Pancreas (tissue), 10 donors: ENCODE measurements at regions not wholly inside any gene's neighbourhood (a gene's known extent, or its start where the extent isn't known, plus 50 kb on each side); places are given as distances from the start of the nearest gene placed in this dataset.
"Not testable (repeated sequence)": the region's sequence is repeated elsewhere in the genome, so short reads cannot be mapped to it uniquely, and the experiment has no call there.

ENCODE experiments used
- ATAC-seq, 4 donors: fragments of 200-7000 bp; cut with Tn5 transposase; one replicate each; pipeline versions ENCODE4 v1.8.0 to v1.9.1; 2020; ENCODE audit warnings: mild to moderate bottlenecking in 4 of 4, moderate library complexity in 4 of 4
- DNase-seq, 6 donors: peaks; one replicate each; pipeline ENCODE4 v3.0.0-alpha.2; 2020
- FAIRE-seq: peaks from 2 replicates; lab custom pipeline; 2012; peaks lifted over from hg19 to GRCh38; lab: Jason Lieb, UNC
- H3K27ac ChIP-seq, 4 donors: fragments of 200-600 bp; sonication (generic); 1 replicate in 3 of 4; 2 replicates in 1 of 4; pipeline versions ENCODE4 v1.5.0 to v1.8.0; 2020
- H3K27me3 ChIP-seq, 4 donors: fragments of 200-600 bp; one replicate each; pipeline ENCODE4 v1.8.0; 2021
- H3K36me3 ChIP-seq, 3 donors: fragments of 200-600 bp; sonication (generic) in 1 of 3; one replicate each; pipeline versions ENCODE4 v1.5.0 to v1.8.0; 2020 to 2021
- H3K4me1 ChIP-seq, 3 donors: fragments of 200-600 bp; one replicate each; pipeline ENCODE4 v1.8.0; 2021
- H3K4me3 ChIP-seq, 4 donors: fragments of 200-600 bp; sonication (generic) in 2 of 4; one replicate each; pipeline versions ENCODE4 v1.5.0 to v1.8.0; 2020 to 2021
- H3K9me3 ChIP-seq, 4 donors: fragments of 200-600 bp; one replicate each; pipeline ENCODE4 v1.8.0; 2021
- WGBS, 2 donors: extraction: QIAGEN DNeasy Blood & Tissue Kit; methylation state at CpG; one replicate each; pipeline ENCODE4 v1.1.7; 2013; 5-methylcytosine and 5-hydroxymethylcytosine counted together
- intact Hi-C, 3 donors: fragments of 100-400 bp; cut with DNase I; formaldehyde crosslinking; loops; one replicate each; pipeline versions ENCODE4 v1.11.1 to v1.14.2; 2022
- TF ChIP-seq, protein P1 (sequence below), 4 donors: fragments of 200-600 bp; sonication (generic) in 3 of 4; IDR thresholded peaks; one replicate each; pipeline versions ENCODE4 v1.5.0 to v1.8.0; 2021; ENCODE audit warnings: antibody characterized with exemption in 4 of 4
- donor health status: healthy with polysubstance abuse.
- donor health status: DM: no; HTN: no; CAD: no; lungs with moderate emphysema.
- donor health status: DM: no; HTN: no; CAD: no.
- donor health status: control.
- donor health status: control.
- donor health status: Bipolar disorder and iron deficiency.
- donor health status: DM: yes; HTN: yes; CAD: no.
- donor health status: DM: no; HTN: no; CAD: no.
- donor health status: DM: no; HTN: no; CAD: no.
- donor health status: DM: yes; HTN: yes; CAD: no.

DNA sequence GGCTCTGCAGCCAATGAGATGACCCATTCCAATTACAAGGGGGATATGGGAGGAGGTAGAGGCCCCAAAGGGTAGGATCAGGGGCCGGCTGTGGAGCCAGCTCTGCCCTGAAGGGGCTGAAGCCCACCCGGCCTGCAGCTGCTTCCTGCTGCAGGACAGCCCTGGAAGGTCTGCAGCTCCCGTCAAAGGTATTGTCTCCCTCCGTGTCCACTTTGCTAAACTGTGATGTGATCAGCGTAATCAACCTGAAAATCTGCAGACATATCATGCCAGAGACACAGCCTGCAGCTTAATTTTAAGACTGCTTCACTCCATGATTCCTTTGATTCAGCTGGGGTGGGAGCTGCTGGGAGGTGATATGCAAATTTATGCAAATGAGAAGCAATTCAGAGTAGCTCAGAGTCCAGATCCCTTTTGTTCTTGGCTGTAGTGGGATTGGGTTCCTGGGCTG lies 90.7 kb downstream of the GADD45G start:
- H3K4me3 ChIP-seq: no peak overlapping the region
- WGBS, 2 donors: 89 to 95% methylated on average over 5 of the region's 5 CpGs
- TF ChIP-seq, protein P1, sequence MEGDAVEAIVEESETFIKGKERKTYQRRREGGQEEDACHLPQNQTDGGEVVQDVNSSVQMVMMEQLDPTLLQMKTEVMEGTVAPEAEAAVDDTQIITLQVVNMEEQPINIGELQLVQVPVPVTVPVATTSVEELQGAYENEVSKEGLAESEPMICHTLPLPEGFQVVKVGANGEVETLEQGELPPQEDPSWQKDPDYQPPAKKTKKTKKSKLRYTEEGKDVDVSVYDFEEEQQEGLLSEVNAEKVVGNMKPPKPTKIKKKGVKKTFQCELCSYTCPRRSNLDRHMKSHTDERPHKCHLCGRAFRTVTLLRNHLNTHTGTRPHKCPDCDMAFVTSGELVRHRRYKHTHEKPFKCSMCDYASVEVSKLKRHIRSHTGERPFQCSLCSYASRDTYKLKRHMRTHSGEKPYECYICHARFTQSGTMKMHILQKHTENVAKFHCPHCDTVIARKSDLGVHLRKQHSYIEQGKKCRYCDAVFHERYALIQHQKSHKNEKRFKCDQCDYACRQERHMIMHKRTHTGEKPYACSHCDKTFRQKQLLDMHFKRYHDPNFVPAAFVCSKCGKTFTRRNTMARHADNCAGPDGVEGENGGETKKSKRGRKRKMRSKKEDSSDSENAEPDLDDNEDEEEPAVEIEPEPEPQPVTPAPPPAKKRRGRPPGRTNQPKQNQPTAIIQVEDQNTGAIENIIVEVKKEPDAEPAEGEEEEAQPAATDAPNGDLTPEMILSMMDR (IDR thresholded peaks at IDR 0.05): no peak
- H3K36me3 ChIP-seq: no peaks in the 10 kb centered on the region
- H3K4me1 ChIP-seq: no peaks in the 10 kb centered on the region
- no peak overlapping the region for H3K27ac ChIP-seq
- ATAC-seq: no peak
- no peak for FAIRE-seq
- H3K9me3 ChIP-seq: no peaks in the 10 kb centered on the region
- no peaks in the 10 kb centered on the region for H3K27me3 ChIP-seq
- intact Hi-C loops: no loop called here
- no peak for DNase-seq

DNA sequence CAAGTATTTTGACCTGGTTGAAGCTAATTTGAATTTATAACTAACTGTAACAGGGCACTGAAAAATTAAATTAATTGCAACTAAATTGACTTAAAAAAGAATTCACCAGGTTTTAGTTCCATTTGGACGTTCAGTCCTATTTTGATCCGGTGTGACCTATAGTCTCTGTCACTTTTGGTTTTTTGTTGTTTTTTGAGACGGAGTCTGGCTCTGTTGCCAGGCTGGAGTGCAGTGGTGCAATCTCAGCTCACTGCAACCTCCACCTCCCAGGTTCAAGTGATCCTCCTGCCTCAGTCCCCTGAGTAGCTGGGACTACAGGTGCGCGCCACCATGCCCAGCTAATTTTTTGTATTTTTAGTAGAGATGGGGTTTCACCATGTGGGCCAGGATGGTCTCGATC lies 91.2 kb downstream of the GADD45G start:
- FAIRE-seq, ATAC-seq, H3K36me3 ChIP-seq, H3K27ac ChIP-seq, H3K4me1 ChIP-seq, DNase-seq, H3K9me3 ChIP-seq, intact Hi-C loops, H3K27me3 ChIP-seq, H3K4me3 ChIP-seq: not testable (repeated sequence)
- 86 to 96% methylated on average over 6 of the region's 6 CpGs for WGBS, 2 donors

DNA sequence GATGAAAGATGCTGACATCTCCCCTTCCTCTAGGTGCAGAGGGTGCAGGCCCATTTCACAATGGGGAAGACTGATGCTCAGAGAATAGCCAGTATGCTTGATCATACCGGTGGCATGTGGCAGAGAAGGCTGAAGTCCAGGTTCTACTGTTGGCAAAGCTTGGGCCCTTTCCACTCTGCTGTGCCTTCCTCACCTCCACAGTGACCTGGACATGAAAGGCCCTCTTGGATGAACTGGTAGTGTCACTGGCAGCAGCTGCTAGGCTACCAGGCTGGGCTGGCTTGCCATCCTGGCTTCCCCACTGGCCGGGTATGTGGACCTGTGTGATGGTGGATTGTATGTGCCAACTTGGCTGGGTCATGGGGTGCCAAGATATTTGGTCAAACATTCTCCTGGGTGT lies 92.0 kb downstream of the GADD45G start:
- H3K4me3 ChIP-seq: no peak overlapping the region
- no peaks in the 10 kb centered on the region for H3K4me1 ChIP-seq
- DNase-seq (no peak), FAIRE-seq (no peak), ATAC-seq (no peak)
- H3K9me3 ChIP-seq: no peaks in the 10 kb centered on the region
- H3K27me3 ChIP-seq: no peaks in the 10 kb centered on the region
- no peaks in the 10 kb centered on the region for H3K36me3 ChIP-seq
- intact Hi-C loops: no loop called here
- TF ChIP-seq, protein P1 (IDR thresholded peaks at IDR 0.05): no peak
- H3K27ac ChIP-seq: no peak overlapping the region
- 81 to 82% methylated on average over 2 of the region's 2 CpGs for WGBS, 2 donors

DNA sequence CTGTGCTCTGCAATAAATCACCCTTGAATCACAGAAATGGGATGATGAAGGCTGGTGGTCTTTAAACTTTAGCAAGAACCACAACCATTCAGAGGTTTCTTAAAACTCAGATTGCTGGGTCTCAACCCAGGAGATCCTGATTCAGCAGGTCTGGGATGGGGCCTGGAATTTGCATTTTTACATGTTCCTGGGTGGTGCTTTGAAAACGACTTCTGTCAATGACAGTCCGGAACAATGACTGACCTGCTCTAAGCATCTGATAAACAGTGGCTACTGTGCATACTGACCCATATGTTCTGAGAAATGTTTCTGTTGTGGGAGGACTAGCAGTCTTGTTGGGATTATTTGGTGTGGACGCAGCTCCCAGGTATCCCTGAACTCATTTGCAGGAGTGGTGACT lies 92.7 kb downstream of the GADD45G start:
- Histone ChIP-seq H3K9me3 (no peaks in the 10 kb centered on the region), H3K4me1 (no peaks in the 10 kb centered on the region), H3K36me3 (no peaks in the 10 kb centered on the region), H3K27ac (no peak overlapping the region), H3K27me3 (no peaks in the 10 kb centered on the region), H3K4me3 (no peak overlapping the region)
- no peak for FAIRE-seq
- 85 to 87% methylated on average over 3 of the region's 3 CpGs for whole genome bisulfite sequencing, 2 donors
- ATAC-seq: no peak
- intact Hi-C loops: no loop called here
- DNase-seq: no peak
- TF ChIP-seq, protein P1 (IDR thresholded peaks at IDR 0.05): no peak

DNA sequence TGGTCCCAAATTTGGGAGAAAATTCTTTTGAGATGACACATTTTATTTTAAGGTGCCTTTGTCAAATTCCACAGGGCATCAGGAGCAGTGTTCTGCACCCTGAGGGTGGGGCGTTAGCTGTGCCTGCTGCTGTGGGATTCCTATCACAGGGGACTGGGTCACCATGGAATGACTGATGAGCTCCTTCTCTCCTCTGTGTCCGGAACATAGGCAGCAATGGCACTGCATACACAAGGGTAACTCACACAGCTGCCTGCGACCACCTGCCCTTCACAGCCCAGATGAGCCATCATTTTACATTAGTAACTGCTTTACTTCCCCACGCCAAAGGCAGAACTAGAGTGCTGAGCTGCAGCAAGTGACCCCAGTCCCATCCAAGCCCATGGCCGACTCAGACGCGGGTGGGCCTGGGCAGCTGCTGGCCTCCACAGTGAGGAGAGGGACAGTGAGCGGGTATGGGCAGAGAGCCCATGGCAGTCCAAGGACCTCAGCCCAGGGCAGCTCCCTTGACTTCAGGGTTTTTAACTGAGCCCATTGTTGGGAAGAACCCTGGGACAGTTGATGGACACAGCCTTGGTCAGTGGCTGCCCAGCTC lies 93.7 kb downstream of the GADD45G start:
- H3K27me3 ChIP-seq: no peaks in the 10 kb centered on the region
- H3K4me3 ChIP-seq: no peak overlapping the region
- no peaks in the 10 kb centered on the region for H3K9me3 ChIP-seq
- ATAC-seq: no peak
- no peaks in the 10 kb centered on the region for H3K36me3 ChIP-seq
- H3K27ac ChIP-seq: no peak overlapping the region
- no peak for DNase-seq
- intact Hi-C loops: no loop called here
- no peaks in the 10 kb centered on the region for H3K4me1 ChIP-seq
- WGBS, 2 donors: 91 to 94% methylated on average over 8 of the region's 8 CpGs
- no peak for FAIRE-seq
- TF ChIP-seq, protein P1 (IDR thresholded peaks at IDR 0.05): no peak
